ENCODE measurements at regions not wholly inside any gene's neighbourhood (a gene's known extent, or its start where the extent isn't known, plus 50 kb on each side); places are given as distances from the start of the nearest gene placed in this dataset.
"Not testable (repeated sequence)": the region's sequence is repeated elsewhere in the genome, so short reads cannot be mapped to it uniquely, and the experiment has no call there.

GRCh38 chr3:3347056-3347455 is 167.6 kb upstream of the CRBN start:
- not testable (repeated sequence) for TF ChIP-seq CTCF (IDR thresholded peaks at IDR 0.05; ENCODE audit: low read depth, low read length); EZH2phosphoT487 (IDR thresholded peaks at IDR 0.05; ENCODE audit: low read depth)
